ENCODE measurements at regions not wholly inside any gene's neighbourhood (a gene's known extent, or its start where the extent isn't known, plus 50 kb on each side); places are given as distances from the start of the nearest gene placed in this dataset.
"Not testable (repeated sequence)": the region's sequence is repeated elsewhere in the genome, so short reads cannot be mapped to it uniquely, and the experiment has no call there.

DNA sequence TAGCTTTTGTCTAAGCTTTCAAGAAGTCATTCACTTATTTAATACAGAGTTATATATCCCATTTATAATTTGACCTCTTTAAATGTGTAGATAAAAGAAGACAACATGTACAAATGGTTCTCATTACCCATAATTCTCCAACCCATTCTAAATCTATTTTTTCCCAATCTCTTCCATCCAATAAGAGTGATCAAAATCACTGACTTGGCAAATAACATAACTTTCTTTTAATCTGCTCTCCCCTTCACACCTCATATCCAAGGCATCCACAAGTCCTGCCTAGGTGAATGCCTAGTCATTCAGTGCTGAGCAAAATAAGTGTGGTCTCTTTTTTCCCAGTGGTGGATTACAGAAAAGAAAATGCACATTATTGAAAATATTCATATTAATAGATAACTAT, 1231.1 kb downstream of the CDH11 start:
- H3K27ac ChIP-seq (ENCODE audit: low read length), result no peak overlapping the region
- H3K27me3 ChIP-seq (ENCODE audit: control insufficient read depth, insufficient read depth, low read length), result no peaks in the 10 kb centered on the region
- no peaks in the 10 kb centered on the region for H3K4me1 ChIP-seq (ENCODE audit: control insufficient read depth, low read depth, low read length)
- no peak overlapping the region for H3K4me3 ChIP-seq (ENCODE audit: low read length)
- H3K9ac ChIP-seq (ENCODE audit: low read length), result no peak overlapping the region
- H3K9me3 ChIP-seq (ENCODE audit: control insufficient read depth, low read depth, low read length), result no peaks in the 10 kb centered on the region
- no peaks in the 10 kb centered on the region for H3K36me3 ChIP-seq (ENCODE audit: control insufficient read depth, low read depth, low read length)

DNA sequence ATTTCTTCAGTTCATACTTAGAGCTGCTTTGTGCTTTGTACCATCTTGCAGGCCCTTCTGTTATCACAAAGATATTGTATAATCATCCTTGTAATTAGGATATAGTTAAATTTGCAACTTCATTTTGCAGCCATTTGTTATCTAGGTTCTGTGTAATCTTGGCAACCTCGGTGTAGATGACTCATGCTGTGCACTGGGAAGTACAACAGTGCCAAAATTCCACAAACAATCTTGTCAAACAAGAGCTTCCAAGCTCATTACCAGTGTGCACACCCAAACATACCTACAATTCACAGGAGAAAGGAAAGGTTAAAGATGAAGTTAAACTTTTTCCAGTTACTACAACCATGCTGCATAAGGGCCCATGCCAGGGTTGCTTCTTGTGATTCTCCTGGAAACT, 1231.8 kb downstream of the CDH11 start:
- Histone ChIP-seq H3K27me3 (ENCODE audit: control insufficient read depth, insufficient read depth, low read length) (no peaks in the 10 kb centered on the region), H3K9me3 (ENCODE audit: control insufficient read depth, low read depth, low read length) (no peaks in the 10 kb centered on the region), H3K9ac (ENCODE audit: low read length) (no peak overlapping the region), H3K27ac (ENCODE audit: low read length) (no peak overlapping the region), H3K4me3 (ENCODE audit: low read length) (no peak overlapping the region), H3K4me1 (ENCODE audit: control insufficient read depth, low read depth, low read length) (no peaks in the 10 kb centered on the region), H3K36me3 (ENCODE audit: control insufficient read depth, low read depth, low read length) (no peaks in the 10 kb centered on the region)

DNA sequence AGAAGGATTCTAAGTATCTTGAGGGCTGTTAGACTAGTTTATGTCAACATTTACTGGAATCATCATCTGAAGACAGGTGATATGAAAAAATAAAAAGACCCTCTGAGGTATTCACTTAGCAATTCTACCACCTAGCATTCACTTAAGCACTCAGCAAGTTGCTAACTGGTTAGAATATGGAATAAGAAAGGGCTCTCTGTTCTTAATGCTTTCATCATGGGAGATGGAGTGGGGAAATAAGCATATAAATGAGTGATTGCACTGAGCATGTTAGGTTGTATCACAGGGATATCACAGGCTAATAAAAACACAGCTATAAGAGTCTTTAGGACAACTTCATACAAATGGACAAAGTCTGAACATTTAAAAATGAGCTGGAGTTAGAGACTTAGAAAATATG, 1238.8 kb downstream of the CDH11 start:
- H3K9ac ChIP-seq (ENCODE audit: low read length), result no peak overlapping the region
- no peaks in the 10 kb centered on the region for H3K36me3 ChIP-seq (ENCODE audit: control insufficient read depth, low read depth, low read length)
- no peaks in the 10 kb centered on the region for H3K27me3 ChIP-seq (ENCODE audit: control insufficient read depth, insufficient read depth, low read length)
- H3K4me3 ChIP-seq (ENCODE audit: low read length), result no peak overlapping the region
- peaks cover 25% of the 10 kb centered on the region for H3K4me1 ChIP-seq (ENCODE audit: control insufficient read depth, low read depth, low read length)
- no peaks in the 10 kb centered on the region for H3K9me3 ChIP-seq (ENCODE audit: control insufficient read depth, low read depth, low read length)
- H3K27ac ChIP-seq (ENCODE audit: low read length), result no peak overlapping the region

GRCh38 chr16:63882576-63882975, 1239.3 kb downstream of the CDH11 start:
- no peak overlapping the region for H3K27ac ChIP-seq (ENCODE audit: low read length)
- no peak overlapping the region for H3K4me3 ChIP-seq (ENCODE audit: low read length)
- H3K9ac ChIP-seq (ENCODE audit: low read length), result no peak overlapping the region
- peaks cover 25% of the 10 kb centered on the region for H3K4me1 ChIP-seq (ENCODE audit: control insufficient read depth, low read depth, low read length)
- no peaks in the 10 kb centered on the region for H3K36me3 ChIP-seq (ENCODE audit: control insufficient read depth, low read depth, low read length)
- H3K9me3 ChIP-seq (ENCODE audit: control insufficient read depth, low read depth, low read length), result no peaks in the 10 kb centered on the region
- no peaks in the 10 kb centered on the region for H3K27me3 ChIP-seq (ENCODE audit: control insufficient read depth, insufficient read depth, low read length)

DNA sequence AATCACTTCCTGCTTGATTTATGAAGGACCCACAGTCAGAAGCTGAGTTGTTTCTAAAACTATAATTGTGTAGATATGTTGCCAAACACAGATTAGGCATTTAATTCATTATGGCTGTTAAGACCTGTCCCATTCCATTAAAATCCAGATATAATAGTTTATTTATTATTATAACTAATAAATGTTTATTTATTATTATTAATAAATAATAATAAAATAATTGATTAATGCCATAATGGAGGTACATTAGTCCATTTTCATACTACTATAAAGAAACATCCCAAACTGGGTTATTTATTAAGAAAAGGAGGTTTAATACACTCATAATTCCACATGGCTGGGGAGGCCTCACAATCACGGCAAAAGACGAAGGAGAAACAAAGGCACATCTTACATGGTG, 1240.9 kb downstream of the CDH11 start:
- H3K27ac ChIP-seq (ENCODE audit: low read length), result no peak overlapping the region
- H3K9me3 ChIP-seq (ENCODE audit: control insufficient read depth, low read depth, low read length), result no peaks in the 10 kb centered on the region
- no peak overlapping the region for H3K9ac ChIP-seq (ENCODE audit: low read length)
- no peaks in the 10 kb centered on the region for H3K36me3 ChIP-seq (ENCODE audit: control insufficient read depth, low read depth, low read length)
- H3K4me1 ChIP-seq (ENCODE audit: control insufficient read depth, low read depth, low read length), result peaks cover 25% of the 10 kb centered on the region
- no peaks in the 10 kb centered on the region for H3K27me3 ChIP-seq (ENCODE audit: control insufficient read depth, insufficient read depth, low read length)
- H3K4me3 ChIP-seq (ENCODE audit: low read length), result no peak overlapping the region

GRCh38 chr16:63877401-63877800, 1244.5 kb downstream of the CDH11 start:
- H3K27ac ChIP-seq (ENCODE audit: low read length), result no peak overlapping the region
- peaks cover 6% of the 10 kb centered on the region for H3K4me1 ChIP-seq (ENCODE audit: control insufficient read depth, low read depth, low read length)
- no peaks in the 10 kb centered on the region for H3K27me3 ChIP-seq (ENCODE audit: control insufficient read depth, insufficient read depth, low read length)
- no peak overlapping the region for H3K4me3 ChIP-seq (ENCODE audit: low read length)
- H3K9ac ChIP-seq (ENCODE audit: low read length), result no peak overlapping the region
- no peaks in the 10 kb centered on the region for H3K36me3 ChIP-seq (ENCODE audit: control insufficient read depth, low read depth, low read length)
- no peaks in the 10 kb centered on the region for H3K9me3 ChIP-seq (ENCODE audit: control insufficient read depth, low read depth, low read length)

- Histone ChIP-seq H3K4me1 (ENCODE audit: control insufficient read depth, low read depth, low read length) (no peaks in the 10 kb centered on the region), H3K36me3 (ENCODE audit: control insufficient read depth, low read depth, low read length) (no peaks in the 10 kb centered on the region), H3K27me3 (ENCODE audit: control insufficient read depth, insufficient read depth, low read length) (no peaks in the 10 kb centered on the region), H3K9ac (ENCODE audit: low read length) (no peak overlapping the region), H3K9me3 (ENCODE audit: control insufficient read depth, low read depth, low read length) (no peaks in the 10 kb centered on the region), H3K4me3 (ENCODE audit: low read length) (no peak overlapping the region), H3K27ac (ENCODE audit: low read length) (no peak overlapping the region)
Observed at GRCh38 chr16:63876103-63876502, 1245.8 kb downstream of the CDH11 start.

DNA sequence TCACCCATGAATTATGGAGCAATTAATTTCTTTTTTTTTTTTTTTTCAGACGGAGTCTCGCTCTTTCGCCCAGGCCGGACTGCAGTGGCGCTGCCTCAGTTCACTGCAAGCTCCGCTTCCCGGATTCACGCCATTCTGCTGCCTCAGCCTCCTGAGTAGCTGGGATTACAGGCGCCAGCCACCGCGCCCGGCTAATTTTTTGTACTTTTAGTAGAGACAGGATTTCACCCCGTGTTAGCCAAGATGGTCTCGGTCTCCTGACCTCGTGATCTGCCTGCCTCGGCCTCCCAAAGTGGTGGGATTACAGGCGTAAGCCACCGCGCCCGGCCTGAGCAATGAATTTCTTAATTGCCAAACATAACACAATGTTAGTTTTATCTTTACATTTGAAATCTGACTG, 1261.2 kb downstream of the CDH11 start:
- H3K9me3 ChIP-seq (ENCODE audit: control insufficient read depth, low read depth, low read length); H3K36me3 ChIP-seq (ENCODE audit: control insufficient read depth, low read depth, low read length); H3K27me3 ChIP-seq (ENCODE audit: control insufficient read depth, insufficient read depth, low read length); H3K9ac ChIP-seq (ENCODE audit: low read length); H3K4me3 ChIP-seq (ENCODE audit: low read length); H3K27ac ChIP-seq (ENCODE audit: low read length); H3K4me1 ChIP-seq (ENCODE audit: control insufficient read depth, low read depth, low read length): not testable (repeated sequence)

GRCh38 chr16:63856537-63856936, 1265.3 kb downstream of the CDH11 start:
- H3K27ac ChIP-seq (ENCODE audit: low read length), result no peak overlapping the region
- no peaks in the 10 kb centered on the region for H3K27me3 ChIP-seq (ENCODE audit: control insufficient read depth, insufficient read depth, low read length)
- no peak overlapping the region for H3K9ac ChIP-seq (ENCODE audit: low read length)
- no peaks in the 10 kb centered on the region for H3K36me3 ChIP-seq (ENCODE audit: control insufficient read depth, low read depth, low read length)
- H3K4me3 ChIP-seq (ENCODE audit: low read length), result no peak overlapping the region
- H3K4me1 ChIP-seq (ENCODE audit: control insufficient read depth, low read depth, low read length), result no peaks in the 10 kb centered on the region
- no peaks in the 10 kb centered on the region for H3K9me3 ChIP-seq (ENCODE audit: control insufficient read depth, low read depth, low read length)

DNA sequence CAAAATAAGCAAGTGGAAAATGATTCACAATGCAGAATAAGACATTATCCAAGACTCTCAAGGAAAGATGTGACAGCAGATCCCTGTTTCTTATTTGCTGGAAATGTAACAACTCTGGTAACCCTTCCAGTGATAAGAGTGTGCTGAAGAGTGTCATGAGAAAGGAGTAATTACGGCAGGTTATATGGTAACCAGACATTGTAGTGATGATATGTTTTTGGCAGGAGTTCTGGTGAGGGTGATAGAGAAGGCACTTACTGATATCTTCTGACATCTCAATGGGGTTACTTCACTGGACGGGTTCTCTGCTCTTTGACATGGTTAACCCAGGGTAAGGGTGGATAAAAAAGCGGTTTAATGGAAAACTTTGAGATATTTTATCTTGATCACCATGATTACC, 1270.9 kb downstream of the CDH11 start:
- Histone ChIP-seq H3K27ac (ENCODE audit: low read length) (no peak overlapping the region), H3K9me3 (ENCODE audit: control insufficient read depth, low read depth, low read length) (no peaks in the 10 kb centered on the region), H3K27me3 (ENCODE audit: control insufficient read depth, insufficient read depth, low read length) (no peaks in the 10 kb centered on the region), H3K36me3 (ENCODE audit: control insufficient read depth, low read depth, low read length) (no peaks in the 10 kb centered on the region), H3K4me3 (ENCODE audit: low read length) (no peak overlapping the region), H3K4me1 (ENCODE audit: control insufficient read depth, low read depth, low read length) (no peaks in the 10 kb centered on the region), H3K9ac (ENCODE audit: low read length) (no peak overlapping the region)

GRCh38 chr16:63841271-63841670, 1280.6 kb downstream of the CDH11 start:
- H3K9ac ChIP-seq (ENCODE audit: low read length), result no peak overlapping the region
- no peak overlapping the region for H3K4me3 ChIP-seq (ENCODE audit: low read length)
- no peaks in the 10 kb centered on the region for H3K36me3 ChIP-seq (ENCODE audit: control insufficient read depth, low read depth, low read length)
- H3K4me1 ChIP-seq (ENCODE audit: control insufficient read depth, low read depth, low read length), result no peaks in the 10 kb centered on the region
- no peak overlapping the region for H3K27ac ChIP-seq (ENCODE audit: low read length)
- H3K9me3 ChIP-seq (ENCODE audit: control insufficient read depth, low read depth, low read length), result peaks cover 14% of the 10 kb centered on the region
- no peaks in the 10 kb centered on the region for H3K27me3 ChIP-seq (ENCODE audit: control insufficient read depth, insufficient read depth, low read length)

DNA sequence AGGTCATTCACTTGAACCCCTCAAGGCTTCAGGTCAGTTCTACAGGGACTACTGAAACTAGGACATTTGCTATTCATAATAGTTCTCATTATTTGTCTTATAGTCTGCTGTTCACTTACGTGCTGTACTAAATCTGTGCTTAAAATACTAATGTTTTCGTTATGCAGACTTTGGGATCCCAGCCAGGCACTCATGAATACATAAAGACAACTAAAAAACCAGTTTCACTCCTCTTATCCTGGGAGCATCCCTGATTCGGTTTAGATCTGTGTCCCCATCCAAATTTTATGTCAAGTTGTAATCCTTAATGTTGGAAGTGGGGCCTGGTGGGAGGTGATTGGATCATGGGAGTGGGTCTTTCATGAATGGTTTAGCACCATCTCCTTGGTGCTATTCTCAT, 1291.8 kb downstream of the CDH11 start:
- H3K4me3 ChIP-seq (ENCODE audit: low read length), result no peak overlapping the region
- H3K9me3 ChIP-seq (ENCODE audit: control insufficient read depth, low read depth, low read length), result peaks cover 5% of the 10 kb centered on the region
- H3K4me1 ChIP-seq (ENCODE audit: control insufficient read depth, low read depth, low read length), result no peaks in the 10 kb centered on the region
- H3K27ac ChIP-seq (ENCODE audit: low read length), result no peak overlapping the region
- no peaks in the 10 kb centered on the region for H3K36me3 ChIP-seq (ENCODE audit: control insufficient read depth, low read depth, low read length)
- H3K9ac ChIP-seq (ENCODE audit: low read length), result no peak overlapping the region
- no peaks in the 10 kb centered on the region for H3K27me3 ChIP-seq (ENCODE audit: control insufficient read depth, insufficient read depth, low read length)

GRCh38 chr16:63822818-63823217, 1299.0 kb downstream of the CDH11 start:
- no peaks in the 10 kb centered on the region for H3K9me3 ChIP-seq (ENCODE audit: control insufficient read depth, low read depth, low read length)
- H3K4me3 ChIP-seq (ENCODE audit: low read length), result no peak overlapping the region
- H3K4me1 ChIP-seq (ENCODE audit: control insufficient read depth, low read depth, low read length), result no peaks in the 10 kb centered on the region

More at GRCh38 chr16:63822818-63823217, 1299.0 kb downstream of the CDH11 start:
- Histone ChIP-seq H3K36me3 (ENCODE audit: control insufficient read depth, low read depth, low read length) (no peaks in the 10 kb centered on the region), H3K9ac (ENCODE audit: low read length) (no peak overlapping the region), H3K27me3 (ENCODE audit: control insufficient read depth, insufficient read depth, low read length) (no peaks in the 10 kb centered on the region), H3K27ac (ENCODE audit: low read length) (no peak overlapping the region)
